Skin of body (tissue), 1 donor: ENCODE measurements at regions not wholly inside any gene's neighbourhood (a gene's known extent, or its start where the extent isn't known, plus 50 kb on each side); places are given as distances from the start of the nearest gene placed in this dataset.
"Not testable (repeated sequence)": the region's sequence is repeated elsewhere in the genome, so short reads cannot be mapped to it uniquely, and the experiment has no call there.

Source experiments
- DNase-seq: peaks from one replicate; lab custom pipeline; 2025; lab: John Stamatoyannopoulos, UW

- no peak for DNase-seq
Observed at GRCh38 chr2:55811048-55811447, 112.5 kb downstream of the EFEMP1 start.

DNA sequence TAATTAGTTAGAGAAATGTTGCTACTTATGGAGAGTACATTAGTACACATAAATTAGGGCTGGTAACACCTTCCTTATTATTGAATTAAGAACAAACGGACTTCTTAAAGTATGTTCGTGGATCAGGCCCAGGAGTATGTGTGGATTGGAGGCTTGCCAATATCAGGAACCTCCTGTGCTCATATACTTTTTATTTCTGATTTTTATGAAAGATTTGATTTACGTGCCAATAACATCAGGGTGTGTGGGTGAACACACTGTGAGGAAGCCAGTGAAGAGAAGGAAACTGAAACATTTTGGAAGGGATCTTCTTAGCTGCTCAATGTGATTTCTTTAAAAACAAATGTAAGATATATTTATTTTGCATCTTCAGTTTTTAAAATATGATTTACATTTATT lies 113.0 kb downstream of the EFEMP1 start:
- no peak for DNase-seq

GRCh38 chr2:55809875-55810621 lies 113.5 kb downstream of the EFEMP1 start:
- DNase-seq: no peak

GRCh38 chr2:55807900-55808299 lies 114.3 kb upstream of the PNPT1 start:
- no peak for DNase-seq

DNA sequence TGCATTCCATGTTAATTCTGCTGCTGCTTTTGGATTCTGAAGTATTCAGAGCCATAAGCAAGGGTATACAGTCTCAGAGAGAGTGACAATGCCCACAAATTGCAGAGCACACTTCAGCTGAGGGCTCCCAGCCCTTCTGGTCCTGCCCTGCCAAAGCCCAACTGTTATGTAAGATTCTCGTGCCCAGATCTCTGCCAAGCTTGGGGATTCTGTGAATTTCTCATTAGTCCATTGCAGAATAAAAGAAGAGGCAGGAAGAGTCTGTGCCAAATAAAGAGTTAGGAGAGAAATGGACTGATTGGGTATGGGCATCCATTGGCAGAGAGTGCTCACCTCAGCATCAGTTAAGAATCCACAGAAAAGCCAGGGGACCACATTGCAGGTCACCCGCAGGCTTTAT lies 112.0 kb upstream of the PNPT1 start:
- DNase-seq: no peak

DNA sequence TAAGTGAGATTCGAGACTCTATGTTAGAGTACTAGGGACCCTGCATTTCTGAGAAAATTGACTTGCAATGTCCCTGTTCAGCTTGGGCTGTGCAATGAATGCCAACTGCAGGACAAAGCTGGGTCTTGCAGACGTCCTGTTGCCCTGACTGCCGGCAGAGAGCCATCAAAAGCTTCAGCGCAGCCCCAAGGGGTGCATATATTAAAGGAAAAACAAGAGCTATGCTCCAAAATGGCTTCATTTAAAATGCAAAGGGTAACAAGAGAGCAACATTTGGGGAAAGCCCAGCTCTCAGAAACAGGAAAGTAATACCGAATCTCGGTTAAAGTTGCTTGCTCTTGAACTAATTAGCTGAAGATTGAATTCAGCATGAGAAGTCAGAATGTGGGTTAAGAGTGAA lies 110.9 kb upstream of the PNPT1 start:
- DNase-seq: no peak

- DNase-seq: no peak
Observed at GRCh38 chr2:55802067-55802466, 108.4 kb upstream of the PNPT1 start.

GRCh38 chr2:55801436-55801835 lies 107.8 kb upstream of the PNPT1 start:
- DNase-seq: peak; percentile 56

DNA sequence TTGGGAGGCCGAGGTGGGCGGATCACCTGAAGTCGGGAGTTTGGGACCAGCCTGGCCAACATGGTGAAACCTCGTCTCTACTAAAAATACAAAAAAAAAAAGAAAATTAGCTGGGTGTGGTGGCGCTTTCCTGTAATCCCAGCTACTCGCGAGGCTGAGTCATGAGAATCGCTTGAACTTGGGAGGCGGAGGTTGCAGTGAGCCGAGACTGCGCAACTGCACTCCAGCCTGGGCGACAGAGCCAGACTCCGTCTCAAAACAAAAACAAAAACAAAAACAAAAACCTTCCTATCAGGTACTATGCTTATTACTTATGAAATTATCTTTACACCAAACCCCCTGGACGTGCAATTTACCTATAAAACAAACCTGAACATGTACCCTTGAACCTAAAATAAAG lies 106.0 kb upstream of the PNPT1 start:
- not testable (repeated sequence) for DNase-seq

GRCh38 chr2:55796121-55796520 lies 102.5 kb upstream of the PNPT1 start:
- DNase-seq: no peak

DNA sequence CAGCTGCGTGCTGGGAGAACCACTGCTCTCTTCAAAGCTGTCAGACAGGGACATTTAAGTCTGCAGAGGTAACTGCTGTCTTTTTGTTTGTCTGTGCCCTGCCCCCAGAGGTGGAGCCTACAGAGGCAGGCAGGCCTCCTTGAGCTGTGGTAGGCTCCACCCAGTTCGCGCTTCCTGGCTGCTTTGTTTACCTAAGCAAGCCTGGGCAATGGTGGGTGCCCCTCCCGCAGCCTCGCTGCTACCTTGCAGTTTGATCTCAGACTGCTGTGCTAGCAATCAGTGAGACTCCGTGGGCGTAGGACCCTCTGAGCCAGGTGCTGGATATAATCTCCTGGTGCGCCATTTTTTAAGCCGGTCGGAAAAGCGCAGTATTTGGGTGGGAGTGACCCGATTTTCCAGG lies 100.0 kb upstream of the PNPT1 start:
- not testable (repeated sequence) for DNase-seq

DNA sequence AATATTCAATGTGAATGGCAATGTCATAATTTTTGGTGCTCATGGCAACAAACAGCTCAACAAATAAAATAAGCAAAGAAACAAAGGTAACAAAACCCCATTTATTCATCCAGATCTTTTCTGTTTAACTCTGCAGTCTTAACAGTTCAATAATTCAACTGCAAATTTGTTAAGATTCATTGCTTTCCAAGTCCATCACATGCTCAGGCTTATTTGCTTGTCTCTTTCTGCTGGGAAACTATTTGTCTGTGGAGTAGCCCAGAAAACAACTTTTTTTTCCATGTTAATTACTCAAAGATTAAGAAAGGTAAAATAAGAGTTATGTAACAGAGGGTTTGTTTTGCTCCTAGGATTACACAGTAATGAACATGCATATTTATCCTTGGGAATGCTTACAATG lies 92.6 kb upstream of the PNPT1 start:
- DNase-seq: no peak

DNA sequence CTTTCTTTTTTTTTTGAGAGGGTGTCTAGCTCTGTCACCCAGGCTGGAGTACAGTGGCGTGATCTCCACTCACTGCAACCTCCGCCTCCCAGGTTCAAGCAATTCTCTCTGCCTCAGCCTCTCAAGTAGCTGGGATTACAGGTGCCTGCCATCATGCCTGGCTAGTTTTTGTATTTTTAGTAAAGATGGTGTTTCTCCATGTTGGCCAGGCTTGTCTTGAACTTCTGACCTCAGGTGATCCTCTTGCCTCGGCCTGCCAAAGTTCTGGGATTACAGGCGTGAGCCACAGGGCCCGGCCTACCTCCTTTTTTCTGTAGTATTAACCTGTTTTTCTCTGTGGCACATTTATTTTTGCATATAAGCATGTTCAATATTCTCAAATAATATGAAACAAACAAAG lies 90.1 kb upstream of the PNPT1 start:
- not testable (repeated sequence) for DNase-seq

DNA sequence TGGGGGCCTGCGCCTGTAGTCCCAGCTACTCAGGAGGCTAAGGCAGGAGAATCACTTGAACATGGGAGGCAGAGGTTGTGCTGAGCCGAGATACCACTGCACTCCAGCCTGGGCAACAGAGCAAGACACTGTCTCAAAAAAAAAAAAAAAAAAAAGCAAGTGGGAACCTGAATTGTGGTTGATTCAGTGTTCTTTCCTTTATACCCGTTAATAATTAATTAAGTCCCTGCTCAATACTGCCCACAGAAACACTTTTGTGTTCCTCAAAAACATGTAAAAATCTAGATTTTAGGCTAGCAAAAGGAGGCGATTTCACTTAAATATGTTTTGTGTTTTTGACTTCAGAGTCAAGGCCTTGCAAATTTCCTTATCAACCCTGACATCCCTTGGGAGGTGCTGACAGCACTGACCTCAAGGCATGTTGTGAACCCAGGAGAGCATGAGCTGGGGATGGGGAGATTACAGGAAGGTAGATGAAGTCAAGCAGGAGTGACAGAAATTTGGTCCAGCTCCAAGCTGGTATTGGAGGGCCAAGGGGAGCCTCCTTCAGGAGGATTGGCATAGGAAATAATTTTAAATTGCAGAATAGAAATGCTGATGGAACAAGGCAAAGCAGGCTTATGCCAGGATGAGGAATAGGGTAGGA lies 89.0 kb upstream of the PNPT1 start:
- DNase-seq: no peak

GRCh38 chr2:55781542-55781941 lies 87.9 kb upstream of the PNPT1 start:
- DNase-seq: no peak

GRCh38 chr2:55780697-55781096 lies 87.1 kb upstream of the PNPT1 start:
- DNase-seq: no peak

DNA sequence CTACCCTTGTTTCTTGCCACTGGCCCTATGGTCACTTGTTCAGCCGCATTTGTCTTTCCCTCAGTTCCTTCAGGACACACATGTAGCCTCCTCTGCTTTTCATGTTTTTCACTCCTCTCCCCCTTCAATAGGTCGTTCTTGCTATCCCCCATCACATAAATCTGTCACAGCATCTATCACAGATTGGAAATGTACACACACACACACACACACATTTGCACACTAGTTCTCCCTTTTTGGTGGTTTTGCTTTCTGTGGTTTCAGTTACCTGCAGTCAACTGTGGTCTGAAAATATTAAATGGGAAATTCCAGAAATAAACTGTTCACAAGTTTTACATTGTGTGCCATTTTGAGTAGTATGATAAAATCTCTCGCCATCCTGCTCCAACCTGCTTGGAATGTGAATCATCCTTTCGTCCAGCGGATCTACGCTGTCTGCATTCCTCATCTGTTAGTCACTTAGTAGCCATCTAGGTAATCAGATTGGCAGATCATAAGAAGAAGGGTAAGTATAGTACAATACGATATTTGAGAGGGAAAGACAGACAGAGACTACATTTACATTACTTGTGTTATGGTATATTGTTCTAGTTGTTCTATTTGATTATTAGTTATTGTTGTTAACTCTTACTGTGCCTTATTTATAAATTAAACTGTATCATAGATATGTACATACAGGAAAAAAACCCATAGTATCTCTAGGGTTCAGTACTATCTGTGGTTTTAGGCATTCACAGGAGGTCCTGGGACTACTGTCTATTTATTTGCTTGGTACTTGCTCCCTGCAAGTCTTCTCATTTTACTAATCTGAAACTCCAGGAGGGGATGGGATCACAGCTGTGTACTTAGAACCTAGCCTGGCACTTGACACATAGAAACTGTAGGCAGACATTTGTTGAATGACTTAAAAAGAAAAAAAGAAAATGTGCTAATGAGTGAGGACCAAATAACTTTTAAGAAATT lies 86.1 kb upstream of the PNPT1 start:
- no peak for DNase-seq

GRCh38 chr2:55776966-55777365 lies 83.3 kb upstream of the PNPT1 start:
- DNase-seq: no peak

- DNase-seq: no peak
Observed at GRCh38 chr2:55776479-55776878, 82.8 kb upstream of the PNPT1 start.

DNA sequence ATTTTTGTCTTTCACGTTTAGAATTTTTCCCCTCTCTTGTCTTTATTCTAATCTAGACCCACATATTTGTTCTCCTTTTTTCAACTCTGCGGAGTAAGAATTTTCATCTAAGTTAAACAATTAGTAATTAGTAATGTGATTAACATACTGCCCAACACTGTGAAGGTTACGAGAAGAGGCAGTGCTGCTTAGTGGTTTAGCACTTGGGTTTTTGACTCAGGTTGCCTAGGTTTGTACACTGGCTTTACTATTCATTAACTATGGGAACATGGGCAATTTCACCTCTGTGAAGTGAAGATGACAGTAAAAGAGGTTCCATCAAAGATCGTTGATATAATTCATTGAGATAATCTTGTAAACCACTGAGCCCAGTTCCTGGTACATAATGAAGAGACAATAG lies 82.2 kb upstream of the PNPT1 start:
- no peak for DNase-seq

- not testable (repeated sequence) for DNase-seq
Observed at GRCh38 chr2:55773651-55774050, 80.0 kb upstream of the PNPT1 start.
